DND-41 (cell line): ENCODE measurements at regions not wholly inside any gene's neighbourhood (a gene's known extent, or its start where the extent isn't known, plus 50 kb on each side); places are given as distances from the start of the nearest gene placed in this dataset.
A peak's percentile ranks its signal among the peaks of the same experiment; 100 is the strongest.

Experiments
- ATAC-seq: fragments of 200-7000 bp; cut with Tn5 transposase; 3 replicates; pipeline ENCODE4 v1.9.1; 2021; ENCODE audit warnings: low read depth; ENCODE audit not compliant: insufficient read depth
- DNase-seq: peaks from one replicate; pipeline ENCODE4 v3.0.0-alpha.2; 2020
- H2AFZ ChIP-seq: 2 replicates; pipeline ENCODE4 v1.6.0; 2012; ENCODE audit warnings: low read depth, low read length
- H3K27ac ChIP-seq: 2 replicates; pipeline ENCODE4 v1.5.1; 2012; ENCODE audit warnings: low read length, inconsistent platforms
- H3K27me3 ChIP-seq: fragments of 200-600 bp; sonication (generic); 2 replicates; pipeline ENCODE4 v1.6.0; 2012; ENCODE audit warnings: low read length, mild to moderate bottlenecking, inconsistent platforms; ENCODE audit not compliant: insufficient read depth, poor library complexity
- H3K36me3 ChIP-seq: 2 replicates; pipeline ENCODE4 v1.5.1; 2012; ENCODE audit warnings: low read length, inconsistent platforms; ENCODE audit not compliant: insufficient read depth
- H3K4me1 ChIP-seq: 2 replicates; pipeline ENCODE4 v1.5.1; 2012; ENCODE audit warnings: mild to moderate bottlenecking, low read length; ENCODE audit not compliant: insufficient read depth
- H3K4me2 ChIP-seq: 2 replicates; pipeline ENCODE4 v1.6.0; 2012; ENCODE audit warnings: mild to moderate bottlenecking, moderate library complexity, low read length, inconsistent platforms; ENCODE audit not compliant: insufficient read depth
- H3K4me3 ChIP-seq, 2 experiments: fragments of 200-600 bp in 1 of 2; shearing (Covaris generic) in 1 of 2; 2 replicates each; pipeline ENCODE4 v1.5.1; 2012 to 2016; ENCODE audit warnings: inconsistent platforms in 2 of 2, low read length in 2 of 2, mild to moderate bottlenecking in 2 of 2, low read depth in 1 of 2, moderate library complexity in 1 of 2
- H3K79me2 ChIP-seq: 2 replicates; pipeline ENCODE4 v1.6.0; 2012; ENCODE audit warnings: low read length, inconsistent platforms; ENCODE audit not compliant: insufficient read depth
- H3K9ac ChIP-seq: 2 replicates; pipeline ENCODE4 v1.6.0; 2012; ENCODE audit warnings: low read depth, mild to moderate bottlenecking, inconsistent platforms, low read length, moderate library complexity
- H3K9me3 ChIP-seq: 2 replicates; pipeline ENCODE4 v1.5.1; 2012; ENCODE audit warnings: low read length, moderate library complexity, mild to moderate bottlenecking, inconsistent platforms; ENCODE audit not compliant: insufficient read depth, severe bottlenecking
- H4K20me1 ChIP-seq: 2 replicates; pipeline ENCODE4 v1.6.0; 2012; ENCODE audit warnings: low read length; ENCODE audit not compliant: insufficient read depth
- EZH2 ChIP-seq: IDR thresholded peaks from 3 replicates; pipeline ENCODE4 v1.6.1; 2012; ENCODE audit warnings: borderline replicate concordance, low read depth, mild to moderate bottlenecking, moderate library complexity, low read length, inconsistent platforms; ENCODE audit not compliant: severe bottlenecking
- TF ChIP-seq, protein P1 (sequence below): IDR thresholded peaks from 2 replicates; pipeline ENCODE4 v1.5.1; 2012; ENCODE audit warnings: borderline replicate concordance, low read length, moderate library complexity, mild to moderate bottlenecking; ENCODE audit not compliant: poor library complexity, severe bottlenecking; ENCODE audit errors: extremely low read depth

DNA sequence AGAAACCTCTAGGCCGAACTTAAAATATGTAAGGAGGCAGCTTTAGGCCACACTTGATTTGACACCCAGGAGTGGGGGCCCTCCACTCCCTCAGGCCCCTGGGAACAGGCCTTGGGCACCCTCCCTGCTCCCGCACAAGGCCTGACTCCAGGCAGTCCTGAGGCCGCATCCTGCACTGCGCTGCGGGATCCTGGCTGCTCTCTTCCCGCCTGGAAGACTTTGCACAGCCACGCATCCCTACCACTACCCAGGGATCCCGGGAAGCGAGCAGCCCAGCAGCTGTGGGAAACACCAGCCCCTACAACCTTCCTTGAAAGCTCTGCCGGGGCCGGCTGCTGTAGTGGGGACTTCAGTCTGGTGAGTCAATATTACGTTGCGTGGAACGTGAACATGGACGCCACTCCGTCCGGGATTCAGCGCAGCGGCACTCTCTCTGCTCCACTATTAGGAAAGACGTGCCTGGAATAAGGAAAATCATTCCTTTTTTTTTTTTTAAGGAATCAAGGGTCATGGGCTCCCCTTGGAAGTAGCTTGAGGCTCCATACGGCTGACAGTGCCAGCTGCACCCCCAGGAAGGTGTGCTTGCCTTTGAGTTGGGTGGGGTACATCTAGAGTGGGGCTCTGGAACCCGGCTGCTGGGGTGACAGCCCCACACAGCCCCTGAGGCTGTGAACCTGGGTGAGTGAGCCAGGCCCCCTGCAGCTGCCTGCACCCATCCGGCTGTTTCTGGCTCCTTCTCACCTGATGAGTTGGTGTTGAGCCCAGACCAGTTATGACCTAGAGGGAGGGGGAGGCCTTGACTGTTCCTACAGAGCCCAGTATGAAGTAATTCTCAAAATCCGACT is 119.2 kb upstream of the TMEM18 start:
- Histone ChIP-seq H3K36me3 (no peaks in the 10 kb centered on the region), H3K4me2 (no peak overlapping the region), H3K79me2 (no peaks in the 10 kb centered on the region), H3K4me3 (no peak overlapping the region), H2AFZ (no peak overlapping the region), H3K4me1 (no peaks in the 10 kb centered on the region), H4K20me1 (no peaks in the 10 kb centered on the region), H3K27me3 (no peaks in the 10 kb centered on the region), H3K9me3 (no peaks in the 10 kb centered on the region), H3K27ac (no peak overlapping the region), H3K9ac (no peak overlapping the region)
- no peak for DNase-seq
- ATAC-seq, result 0 out of 3 replicates have a peak, but pooled peaks have one; percentile 12
- TF ChIP-seq, protein P1, sequence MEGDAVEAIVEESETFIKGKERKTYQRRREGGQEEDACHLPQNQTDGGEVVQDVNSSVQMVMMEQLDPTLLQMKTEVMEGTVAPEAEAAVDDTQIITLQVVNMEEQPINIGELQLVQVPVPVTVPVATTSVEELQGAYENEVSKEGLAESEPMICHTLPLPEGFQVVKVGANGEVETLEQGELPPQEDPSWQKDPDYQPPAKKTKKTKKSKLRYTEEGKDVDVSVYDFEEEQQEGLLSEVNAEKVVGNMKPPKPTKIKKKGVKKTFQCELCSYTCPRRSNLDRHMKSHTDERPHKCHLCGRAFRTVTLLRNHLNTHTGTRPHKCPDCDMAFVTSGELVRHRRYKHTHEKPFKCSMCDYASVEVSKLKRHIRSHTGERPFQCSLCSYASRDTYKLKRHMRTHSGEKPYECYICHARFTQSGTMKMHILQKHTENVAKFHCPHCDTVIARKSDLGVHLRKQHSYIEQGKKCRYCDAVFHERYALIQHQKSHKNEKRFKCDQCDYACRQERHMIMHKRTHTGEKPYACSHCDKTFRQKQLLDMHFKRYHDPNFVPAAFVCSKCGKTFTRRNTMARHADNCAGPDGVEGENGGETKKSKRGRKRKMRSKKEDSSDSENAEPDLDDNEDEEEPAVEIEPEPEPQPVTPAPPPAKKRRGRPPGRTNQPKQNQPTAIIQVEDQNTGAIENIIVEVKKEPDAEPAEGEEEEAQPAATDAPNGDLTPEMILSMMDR, result no peak
- TF ChIP-seq EZH2, result no peak

DNA sequence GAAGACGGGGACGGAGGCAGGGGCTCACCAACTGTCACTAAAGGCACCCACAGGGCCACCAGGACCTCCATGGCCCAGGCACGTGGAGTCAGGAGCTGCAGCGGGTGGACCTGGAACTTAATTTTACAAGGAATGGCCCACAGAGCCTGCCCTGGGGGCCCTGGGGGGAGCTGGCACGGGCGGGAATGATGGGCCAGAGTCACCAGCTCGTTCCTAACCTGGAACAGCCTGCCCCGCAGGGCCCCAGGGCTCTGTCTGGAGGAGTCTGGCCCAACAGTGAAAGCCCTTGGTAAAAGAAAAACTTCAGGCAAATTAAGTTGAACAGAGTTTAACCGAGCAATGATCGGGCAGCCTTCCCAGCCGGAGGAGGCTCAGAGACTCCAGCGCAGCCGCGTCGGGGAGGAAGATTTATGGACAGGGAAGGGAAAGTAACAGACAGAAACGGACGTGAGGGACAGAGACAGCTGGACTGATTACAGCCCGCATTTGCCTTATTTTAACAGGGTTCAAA is 118.4 kb upstream of the TMEM18 start:
- DNase-seq, result no peak
- H3K4me3 ChIP-seq, result no peak overlapping the region
- no peaks in the 10 kb centered on the region for H4K20me1 ChIP-seq
- H3K4me2 ChIP-seq, result no peak overlapping the region
- no peaks in the 10 kb centered on the region for H3K27me3 ChIP-seq
- no peak overlapping the region for H2AFZ ChIP-seq
- no peak overlapping the region for H3K9ac ChIP-seq
- no peaks in the 10 kb centered on the region for H3K79me2 ChIP-seq
- H3K36me3 ChIP-seq, result peaks cover 3% of the 10 kb centered on the region
- H3K4me1 ChIP-seq, result no peaks in the 10 kb centered on the region
- TF ChIP-seq, protein P1, result no peak
- no peak for TF ChIP-seq EZH2
- peak overlapping the region; percentile 11; the same call in 1 of the 2 replicates for H3K27ac ChIP-seq
- no peak for ATAC-seq
- peaks cover 6% of the 10 kb centered on the region for H3K9me3 ChIP-seq

DNA sequence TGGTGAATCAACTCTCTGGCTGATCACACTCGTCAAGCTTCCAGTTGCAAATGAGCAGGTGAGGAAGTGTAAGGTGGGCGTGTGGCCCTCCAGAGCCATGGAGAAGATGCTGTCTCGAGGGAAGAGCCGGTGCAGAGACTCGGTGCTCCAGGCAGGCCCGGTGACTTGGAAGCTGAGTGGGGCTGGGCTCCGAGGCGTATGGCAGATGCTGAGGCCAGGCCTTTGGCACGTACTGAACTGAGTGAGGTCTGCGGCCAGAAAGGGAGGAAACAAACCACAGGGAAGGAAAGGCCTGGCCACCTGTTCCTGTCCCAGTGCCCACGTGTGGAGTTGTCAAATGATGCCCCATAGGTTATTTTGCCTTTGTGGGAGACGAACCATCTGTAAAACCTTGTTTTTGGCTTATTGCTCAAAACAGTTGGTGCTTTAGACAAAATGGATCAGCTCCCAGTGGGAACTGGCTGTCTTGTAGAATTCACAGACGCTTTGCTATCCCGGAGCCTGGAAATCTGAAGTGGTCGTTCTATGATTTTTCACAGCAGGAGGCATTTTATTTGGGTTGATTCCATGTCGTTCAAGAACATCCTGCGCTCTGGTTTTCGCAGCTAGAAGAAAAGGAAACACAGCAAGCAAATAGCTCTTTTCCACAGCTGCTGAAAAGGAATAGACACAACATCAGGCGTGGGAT is 117.5 kb upstream of the TMEM18 start:
- Histone ChIP-seq H3K4me2 (no peak overlapping the region), H3K27me3 (no peaks in the 10 kb centered on the region)
- TF ChIP-seq EZH2, result no peak
- TF ChIP-seq, protein P1, result no peak

More for the DNA sequence above, 117.5 kb upstream of the TMEM18 start:
- ATAC-seq (no peak), DNase-seq (no peak)
- Histone ChIP-seq H3K4me1 (no peaks in the 10 kb centered on the region), H3K27ac (no peak overlapping the region), H3K79me2 (no peaks in the 10 kb centered on the region), H2AFZ (no peak overlapping the region), H3K9me3 (peaks cover 15% of the 10 kb centered on the region), H4K20me1 (no peaks in the 10 kb centered on the region), H3K36me3 (peaks cover 12% of the 10 kb centered on the region), H3K9ac (no peak overlapping the region), H3K4me3 (no peak overlapping the region)
